Skeletal muscle tissue (tissue), 3 donors: ENCODE measurements at regions not wholly inside any gene's neighbourhood (a gene's known extent, or its start where the extent isn't known, plus 50 kb on each side); places are given as distances from the start of the nearest gene placed in this dataset.

Source experiments
- H3K27ac ChIP-seq: one replicate; pipeline ENCODE4 v1.7.0; 2013; ENCODE audit warnings: mild to moderate bottlenecking, low read depth, low read length, inconsistent platforms
- H3K27me3 ChIP-seq, 3 donors: one replicate each; pipeline ENCODE4 v1.7.0; 2013; ENCODE audit warnings: low read length in 3 of 3; ENCODE audit not compliant: control insufficient read depth in 3 of 3, insufficient read depth in 3 of 3
- H3K36me3 ChIP-seq, 3 donors: one replicate each; pipeline ENCODE4 v1.7.0; 2013; ENCODE audit warnings: low read length in 3 of 3; ENCODE audit not compliant: control insufficient read depth in 3 of 3, insufficient read depth in 3 of 3
- H3K4me1 ChIP-seq, 3 donors: one replicate each; pipeline ENCODE4 v1.7.0; 2013; ENCODE audit warnings: low read length in 3 of 3, mild to moderate bottlenecking in 3 of 3; ENCODE audit not compliant: control insufficient read depth in 3 of 3, insufficient read depth in 3 of 3
- H3K4me3 ChIP-seq, 3 donors: one replicate each; pipeline ENCODE4 v1.7.0; 2013; ENCODE audit warnings: low read length in 3 of 3
- H3K9ac ChIP-seq, 3 donors: one replicate each; pipeline ENCODE4 v1.7.0; 2013; ENCODE audit warnings: low read length in 3 of 3, mild to moderate bottlenecking in 3 of 3, moderate library complexity in 2 of 3, low read depth in 1 of 3
- H3K9me3 ChIP-seq, 3 donors: one replicate each; pipeline ENCODE4 v1.7.0; 2013; ENCODE audit warnings: low read length in 3 of 3; ENCODE audit not compliant: control insufficient read depth in 3 of 3
- donor health status: Osteomylitis.

DNA sequence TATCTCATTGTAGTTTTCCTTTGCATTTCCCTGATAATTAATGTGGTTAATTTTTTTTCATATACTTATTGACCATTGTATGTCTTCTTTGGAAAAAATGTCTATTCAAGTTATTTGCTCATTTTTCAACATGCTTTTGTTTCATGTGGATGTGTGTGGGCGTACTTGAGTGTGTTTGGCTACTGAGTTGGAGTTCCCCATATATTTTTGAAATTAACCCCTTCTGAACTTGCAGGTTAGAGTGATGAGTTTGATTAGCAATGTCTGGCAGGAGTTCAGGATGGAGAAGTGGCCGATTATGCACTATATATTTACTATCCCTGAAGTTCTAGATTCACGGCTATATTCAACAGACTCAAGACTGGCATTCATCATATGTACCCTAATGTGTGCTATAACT, 250.4 kb upstream of the TTC14 start:
- no peaks in the 10 kb centered on the region for H3K4me1 ChIP-seq

DNA sequence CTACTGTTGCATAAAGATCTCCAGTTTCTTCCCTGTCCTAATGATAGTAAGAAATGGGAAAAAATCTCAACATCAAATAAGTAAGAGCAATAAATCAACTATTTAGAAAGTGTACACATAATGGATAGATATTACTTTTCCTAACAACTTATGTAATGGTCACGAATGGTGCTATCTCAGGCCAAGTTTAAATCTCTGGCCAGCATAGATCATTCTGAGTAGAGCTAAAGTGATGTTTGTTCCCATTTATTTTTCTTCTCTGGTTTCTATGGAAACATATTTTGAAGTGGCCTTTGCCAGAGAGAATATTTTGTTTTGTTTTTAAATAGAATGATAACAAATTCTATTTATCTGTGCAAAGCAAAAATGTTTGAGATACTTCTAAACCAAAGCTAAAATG, 249.7 kb upstream of the TTC14 start:
- Histone ChIP-seq H3K36me3 (no peaks in the 10 kb centered on the region), H3K9me3 (no peaks in the 10 kb centered on the region), H3K27me3 (no peaks in the 10 kb centered on the region), H3K4me1 (no peaks in the 10 kb centered on the region), H3K9ac (no peak overlapping the region), H3K4me3 (no peak overlapping the region), H3K27ac (no peak overlapping the region)

More for the DNA sequence above, 250.4 kb upstream of the TTC14 start:
- Histone ChIP-seq H3K36me3 (no peaks in the 10 kb centered on the region), H3K27me3 (no peaks in the 10 kb centered on the region), H3K9me3 (no peaks in the 10 kb centered on the region), H3K27ac (no peak overlapping the region), H3K9ac (no peak overlapping the region), H3K4me3 (no peak overlapping the region)

DNA sequence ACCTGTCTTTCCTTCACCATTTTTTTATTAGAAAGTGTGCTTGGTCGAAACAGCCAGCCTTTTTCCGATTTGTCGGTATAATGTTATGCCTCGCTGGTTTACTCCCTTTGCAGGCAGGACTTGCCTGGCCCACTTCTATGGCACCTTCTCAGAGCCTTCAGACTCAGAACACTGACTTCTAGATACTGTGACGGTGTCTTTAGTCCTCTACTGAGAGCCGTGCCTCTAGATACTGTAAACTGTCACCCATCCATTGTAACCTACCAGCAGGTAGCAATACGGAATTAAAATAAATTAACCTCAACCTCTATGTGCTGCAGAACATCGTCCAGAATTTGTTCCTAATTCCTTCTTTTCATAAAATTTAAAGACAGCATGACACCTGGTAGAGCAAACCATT, 247.7 kb upstream of the TTC14 start:
- Histone ChIP-seq H3K4me3 (no peak overlapping the region), H3K9me3 (no peaks in the 10 kb centered on the region), H3K36me3 (no peaks in the 10 kb centered on the region), H3K4me1 (no peaks in the 10 kb centered on the region), H3K9ac (no peak overlapping the region), H3K27ac (no peak overlapping the region), H3K27me3 (no peaks in the 10 kb centered on the region)

DNA sequence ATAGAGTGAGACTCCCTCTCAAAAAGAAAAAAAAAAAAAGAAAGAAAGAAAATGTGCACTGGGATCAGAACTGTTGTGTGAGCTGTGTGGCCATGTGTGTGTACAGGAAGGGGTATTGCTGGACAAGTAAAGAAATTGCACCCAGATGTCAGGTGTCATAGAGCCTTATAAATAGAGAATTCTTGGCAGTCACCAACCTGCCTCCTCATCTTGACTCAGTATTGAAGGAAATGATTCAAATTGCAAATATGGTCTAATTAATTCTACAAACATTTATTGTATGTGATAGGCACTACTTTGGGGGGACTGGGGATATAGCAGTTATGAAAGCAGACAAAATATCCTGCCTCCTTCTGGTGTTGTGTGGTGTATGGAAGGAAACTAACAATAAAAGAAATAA, 243.8 kb upstream of the TTC14 start:
- Histone ChIP-seq H3K27me3 (no peaks in the 10 kb centered on the region), H3K4me1 (no peaks in the 10 kb centered on the region), H3K9ac (no peak overlapping the region), H3K4me3 (no peak overlapping the region), H3K27ac (no peak overlapping the region), H3K9me3 (no peaks in the 10 kb centered on the region), H3K36me3 (no peaks in the 10 kb centered on the region)

DNA sequence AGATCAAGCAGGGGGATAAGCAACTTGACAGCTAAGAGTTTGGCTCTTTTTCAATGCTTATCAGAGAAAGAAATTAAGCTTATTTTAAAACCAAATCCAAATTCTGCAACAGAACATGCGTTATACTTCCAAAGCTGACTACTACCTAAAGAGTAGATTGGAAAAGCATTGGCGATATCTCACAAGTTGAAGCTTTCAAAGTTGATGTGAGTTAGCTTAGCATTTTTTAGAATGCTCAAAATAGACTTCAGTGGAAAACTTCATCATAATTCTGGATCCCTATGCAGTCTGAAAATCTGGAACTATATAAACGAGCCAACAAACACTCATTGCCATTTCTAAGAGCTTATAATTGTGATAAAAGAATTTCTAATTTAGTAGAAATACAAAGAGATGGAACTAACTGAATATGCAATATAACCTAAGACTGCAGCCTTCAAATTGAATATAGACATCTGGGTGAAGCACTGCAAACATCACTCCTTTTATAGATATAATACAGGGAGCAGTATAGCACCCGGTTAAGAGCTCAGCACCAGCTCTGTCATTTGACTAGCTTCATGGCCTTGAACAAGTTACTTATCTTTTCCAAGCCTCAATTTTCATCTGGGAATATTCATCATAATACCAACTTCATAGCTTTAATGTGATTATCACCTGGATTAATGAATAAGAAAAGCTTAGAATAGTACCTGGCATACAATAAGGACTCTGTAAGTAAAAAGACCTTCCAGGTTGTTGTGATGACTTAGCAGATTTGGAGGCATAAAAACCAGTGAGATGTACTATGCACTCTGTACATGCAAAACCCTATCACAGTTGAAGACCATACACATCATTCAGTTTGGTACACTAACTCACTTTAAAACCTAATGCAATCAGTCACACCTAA, 242.7 kb upstream of the TTC14 start:
- Histone ChIP-seq H3K9me3 (no peaks in the 10 kb centered on the region), H3K4me1 (no peaks in the 10 kb centered on the region), H3K4me3 (no peak overlapping the region), H3K9ac (no peak overlapping the region), H3K27me3 (no peaks in the 10 kb centered on the region), H3K36me3 (no peaks in the 10 kb centered on the region), H3K27ac (no peak overlapping the region)

DNA sequence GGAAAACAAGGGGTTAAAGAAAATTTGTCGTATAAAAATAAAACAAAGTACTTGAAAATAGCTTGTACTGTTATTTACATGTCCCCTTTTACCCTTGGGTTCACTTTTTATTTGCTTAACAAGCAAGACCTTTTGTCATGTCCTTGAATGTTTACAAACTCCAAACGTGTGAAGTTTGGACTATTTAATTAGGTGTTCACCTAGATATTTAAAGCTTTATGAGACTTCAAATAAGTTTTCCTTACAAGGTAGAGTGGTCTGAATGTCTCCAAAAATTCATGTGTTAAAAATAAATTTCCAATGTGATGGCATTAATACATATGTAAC, 242.0 kb upstream of the TTC14 start:
- Histone ChIP-seq H3K9ac (no peak overlapping the region), H3K36me3 (no peaks in the 10 kb centered on the region), H3K4me1 (no peaks in the 10 kb centered on the region), H3K27ac (no peak overlapping the region), H3K9me3 (no peaks in the 10 kb centered on the region), H3K27me3 (no peaks in the 10 kb centered on the region), H3K4me3 (no peak overlapping the region)

DNA sequence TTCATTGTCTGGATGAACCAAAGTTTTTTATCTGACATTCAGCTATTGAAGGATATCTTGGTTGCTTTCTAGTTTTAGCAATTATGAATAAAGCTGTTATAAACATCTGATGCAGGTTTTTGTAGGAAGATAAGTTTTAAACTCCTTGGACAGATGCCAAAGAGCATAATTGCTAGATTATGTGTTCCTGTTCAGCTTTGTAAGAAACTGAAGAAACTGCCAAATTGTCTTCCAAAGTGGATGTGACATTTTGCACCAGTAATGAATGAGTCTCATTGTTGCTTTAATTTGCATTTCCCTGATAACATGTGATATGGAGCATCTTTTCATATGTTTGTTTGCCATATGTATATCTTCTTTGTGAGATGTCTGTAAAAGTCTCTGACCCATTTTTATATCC, 239.9 kb upstream of the TTC14 start:
- H3K27ac ChIP-seq = no peak overlapping the region
- H3K4me3 ChIP-seq = no peak overlapping the region
- no peaks in the 10 kb centered on the region for H3K27me3 ChIP-seq
- no peaks in the 10 kb centered on the region for H3K36me3 ChIP-seq
- no peaks in the 10 kb centered on the region for H3K4me1 ChIP-seq
- H3K9ac ChIP-seq = no peak overlapping the region
- no peaks in the 10 kb centered on the region for H3K9me3 ChIP-seq

DNA sequence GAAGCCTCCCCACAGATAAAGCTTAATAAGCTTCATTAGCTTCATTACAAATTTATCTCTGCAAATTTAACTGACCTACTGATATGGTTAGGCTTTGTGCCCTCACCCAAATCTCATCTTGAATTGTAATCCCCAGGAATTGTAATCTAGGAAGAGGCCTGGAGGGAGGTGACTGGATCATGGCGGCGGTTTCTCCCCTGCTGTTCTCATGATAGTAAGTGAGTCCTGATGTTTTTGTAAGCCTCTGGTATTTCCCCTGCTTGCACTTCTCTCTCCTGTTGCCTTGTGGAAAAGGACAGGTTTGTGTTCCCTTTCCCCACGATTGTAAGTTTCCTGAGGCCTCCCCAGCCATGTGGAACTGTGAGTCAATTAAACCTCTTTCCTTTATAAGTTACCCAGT, 226.1 kb upstream of the TTC14 start:
- H3K27me3 ChIP-seq = no peaks in the 10 kb centered on the region
- no peak overlapping the region for H3K27ac ChIP-seq
- no peak overlapping the region for H3K9ac ChIP-seq
- H3K4me3 ChIP-seq = no peak overlapping the region
- H3K9me3 ChIP-seq = peaks cover 0 to 3% (median 0%) of the 10 kb centered on the region in 3 donors
- no peaks in the 10 kb centered on the region for H3K36me3 ChIP-seq
- no peaks in the 10 kb centered on the region for H3K4me1 ChIP-seq

DNA sequence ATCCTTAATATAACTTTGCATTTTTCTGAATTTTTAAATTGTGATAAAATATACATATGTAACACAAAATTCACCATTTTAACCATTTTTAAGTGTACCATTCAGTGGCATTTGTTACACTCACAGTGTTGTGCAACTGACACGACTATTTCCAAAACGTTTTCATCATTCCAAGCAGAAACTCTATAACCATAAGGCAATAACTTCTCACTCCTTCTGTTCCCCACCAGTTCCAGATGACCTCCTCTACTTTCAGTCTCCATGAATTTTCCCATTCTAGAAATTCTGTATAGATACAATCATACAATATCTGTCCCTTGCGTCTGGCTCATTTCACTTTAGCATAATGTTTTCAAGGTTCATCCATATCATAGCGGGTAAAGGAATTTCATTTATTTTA, 223.5 kb upstream of the TTC14 start:
- no peaks in the 10 kb centered on the region for H3K27me3 ChIP-seq
- H3K9ac ChIP-seq = no peak overlapping the region
- no peaks in the 10 kb centered on the region for H3K4me1 ChIP-seq
- no peaks in the 10 kb centered on the region for H3K36me3 ChIP-seq
- H3K27ac ChIP-seq = no peak overlapping the region
- no peaks in the 10 kb centered on the region for H3K9me3 ChIP-seq
- no peak overlapping the region for H3K4me3 ChIP-seq

DNA sequence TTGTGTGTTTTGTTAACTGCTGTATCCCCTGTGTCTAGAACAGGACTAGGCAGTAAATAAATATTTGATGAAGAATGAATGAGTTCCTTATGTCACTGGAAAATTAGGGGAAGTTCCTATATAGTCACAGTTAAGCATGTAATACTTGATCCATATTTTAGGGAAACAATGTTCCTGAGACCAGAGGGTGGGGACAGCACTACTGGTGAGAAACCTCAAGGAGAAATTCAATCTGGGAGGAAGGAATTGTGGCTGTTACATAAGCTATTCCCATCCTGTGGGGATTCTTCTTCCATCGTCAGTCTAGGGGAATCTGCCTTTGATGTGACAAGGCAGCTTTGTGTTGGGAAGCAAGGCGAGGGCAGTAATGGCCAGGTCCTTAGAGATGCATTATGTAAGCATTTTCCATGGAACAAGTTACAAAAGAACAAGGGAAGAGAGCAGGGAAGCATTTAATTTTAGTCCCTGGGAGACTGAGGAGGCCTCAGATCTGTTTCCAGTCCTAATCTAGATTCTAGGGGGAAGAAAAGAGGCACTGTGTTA, 219.3 kb upstream of the TTC14 start:
- Histone ChIP-seq H3K27ac (no peak overlapping the region), H3K27me3 (no peaks in the 10 kb centered on the region), H3K4me3 (no peak overlapping the region)

More for the DNA sequence above, 219.3 kb upstream of the TTC14 start:
- no peak overlapping the region for H3K9ac ChIP-seq
- H3K9me3 ChIP-seq = no peaks in the 10 kb centered on the region
- H3K36me3 ChIP-seq = no peaks in the 10 kb centered on the region
- no peaks in the 10 kb centered on the region for H3K4me1 ChIP-seq
